Esophagus muscularis mucosa (tissue), 4 donors: ENCODE measurements at regions not wholly inside any gene's neighbourhood (a gene's known extent, or its start where the extent isn't known, plus 50 kb on each side); places are given as distances from the start of the nearest gene placed in this dataset.

ENCODE experiments used
- DNase-seq: peaks from one replicate; pipeline ENCODE4 v3.0.0-alpha.2; 2017; ENCODE audit errors: extremely low spot score
- H3K27ac ChIP-seq, 4 donors: fragments of 200-600 bp; sonication (generic); replicated peaks in 1 of 4; 1 replicate in 3 of 4; 2 replicates in 1 of 4; pipeline ENCODE4 v1.5.1; 2016 to 2019; ENCODE audit warnings: mild to moderate bottlenecking in 1 of 4
- H3K27me3 ChIP-seq, 4 donors: fragments of 200-600 bp; sonication (generic); one replicate each; pipeline versions ENCODE4 v1.5.1 to v1.6.0; 2016 to 2019
- H3K36me3 ChIP-seq, 4 donors: fragments of 200-600 bp; sonication (generic); one replicate each; pipeline ENCODE4 v1.5.1; 2016 to 2019
- H3K4me1 ChIP-seq, 4 donors: fragments of 200-600 bp; sonication (generic); one replicate each; pipeline ENCODE4 v1.5.1; 2016 to 2019
- H3K4me3 ChIP-seq, 4 donors: fragments of 200-600 bp; sonication (generic); 1 replicate in 2 of 4; 2 replicates in 2 of 4; pipeline ENCODE4 v1.5.1; 2016 to 2019; ENCODE audit warnings: mild to moderate bottlenecking in 4 of 4, moderate library complexity in 1 of 4
- H3K9me3 ChIP-seq, 4 donors: fragments of 200-600 bp; sonication (generic); 1 replicate in 3 of 4; 2 replicates in 1 of 4; pipeline ENCODE4 v1.5.1; 2016 to 2019
- EP300 ChIP-seq: sonication (generic); formaldehyde crosslinking; IDR thresholded peaks from one replicate; pipeline ENCODE4 v1.6.1; 2017; ENCODE audit warnings: antibody characterized with exemption
- POLR2A ChIP-seq: fragments of 450-650 bp; IDR thresholded peaks from one replicate; pipeline ENCODE4 v1.6.1; 2017; ENCODE audit warnings: antibody characterized with exemption, moderate library complexity, mild to moderate bottlenecking, low read depth
- POLR2AphosphoS5 ChIP-seq, 2 donors: sonication (generic); formaldehyde crosslinking; IDR thresholded peaks; one replicate each; pipeline ENCODE4 v1.6.1; 2017; ENCODE audit warnings: antibody characterized with exemption in 2 of 2
- WGBS: methylation state at CpG from one replicate; pipeline ENCODE4 v1.1.5; 2018; 5-methylcytosine and 5-hydroxymethylcytosine counted together
- intact Hi-C: fragments of 100-400 bp; cut with DNase I; formaldehyde crosslinking; loops from one replicate; pipeline ENCODE4 v1.15.1; 2023
- TF ChIP-seq, protein P1 (sequence below), 3 experiments: fragments of 200-600 bp in 2 of 3; fragments of 450-650 bp in 1 of 3; sonication (generic) in 2 of 3; IDR thresholded peaks; one replicate each; pipeline ENCODE4 v1.5.1; 2017 to 2019; ENCODE audit warnings: antibody characterized with exemption in 3 of 3, mild to moderate bottlenecking in 2 of 3, moderate library complexity in 1 of 3

DNA sequence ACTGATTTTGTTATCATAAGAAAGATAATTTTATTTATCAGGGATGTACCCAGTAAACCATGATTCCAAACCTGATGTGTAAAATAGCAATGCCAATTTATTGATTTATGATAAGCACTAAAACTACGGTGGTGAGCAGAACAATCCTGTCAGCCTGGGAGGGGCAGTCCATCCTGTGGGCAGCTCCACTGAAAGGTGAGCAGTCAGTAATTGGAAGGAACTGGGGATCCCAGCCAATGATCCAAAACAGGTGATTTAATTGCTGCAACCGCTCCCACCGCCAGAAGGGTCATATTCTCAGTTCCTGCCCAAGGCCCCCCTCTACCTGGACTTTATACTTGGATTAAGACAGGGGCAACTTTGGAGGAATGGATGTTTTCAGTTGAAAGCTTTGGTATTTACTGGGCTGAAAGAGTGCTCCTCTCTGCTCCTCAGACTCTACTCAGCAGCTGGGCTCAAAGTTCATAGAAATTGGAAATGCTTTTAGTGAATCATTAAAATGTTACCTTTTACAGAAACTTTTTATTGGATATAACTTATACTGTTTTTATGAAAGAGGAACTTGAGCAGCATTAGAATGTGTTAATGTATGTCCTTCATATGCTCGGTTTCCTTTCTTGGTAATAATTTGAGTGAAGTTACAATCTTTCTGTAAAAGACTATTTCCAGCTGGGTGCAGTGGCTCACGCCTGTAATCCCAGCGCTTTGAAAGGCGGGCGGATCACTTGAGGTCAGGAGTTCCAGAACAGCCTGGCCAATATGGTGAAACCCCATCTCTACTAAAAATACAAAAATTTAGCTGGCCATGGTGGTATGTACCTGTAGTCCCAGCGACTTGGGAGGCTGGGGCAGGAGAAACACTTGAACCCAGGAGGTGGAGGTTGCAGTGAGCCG is 198.6 kb upstream of the IL12A start:
- peaks cover 42 to 100% (median 97%) of the 10 kb centered on the region in 4 donors for H3K4me1 ChIP-seq
- no peaks in the 10 kb centered on the region for H3K27me3 ChIP-seq
- peak overlapping the region; percentile 85 to 90 (median 87) for H3K27ac ChIP-seq
- no peak overlapping the region for H3K4me3 ChIP-seq
- no peaks in the 10 kb centered on the region for H3K36me3 ChIP-seq
- DNase-seq = no peak
- intact Hi-C loops = no loop called here
- TF ChIP-seq EP300 (no peak), POLR2A (no peak), POLR2AphosphoS5 (IDR thresholded peaks at IDR 0.05) (no peak)
- TF ChIP-seq, protein P1, sequence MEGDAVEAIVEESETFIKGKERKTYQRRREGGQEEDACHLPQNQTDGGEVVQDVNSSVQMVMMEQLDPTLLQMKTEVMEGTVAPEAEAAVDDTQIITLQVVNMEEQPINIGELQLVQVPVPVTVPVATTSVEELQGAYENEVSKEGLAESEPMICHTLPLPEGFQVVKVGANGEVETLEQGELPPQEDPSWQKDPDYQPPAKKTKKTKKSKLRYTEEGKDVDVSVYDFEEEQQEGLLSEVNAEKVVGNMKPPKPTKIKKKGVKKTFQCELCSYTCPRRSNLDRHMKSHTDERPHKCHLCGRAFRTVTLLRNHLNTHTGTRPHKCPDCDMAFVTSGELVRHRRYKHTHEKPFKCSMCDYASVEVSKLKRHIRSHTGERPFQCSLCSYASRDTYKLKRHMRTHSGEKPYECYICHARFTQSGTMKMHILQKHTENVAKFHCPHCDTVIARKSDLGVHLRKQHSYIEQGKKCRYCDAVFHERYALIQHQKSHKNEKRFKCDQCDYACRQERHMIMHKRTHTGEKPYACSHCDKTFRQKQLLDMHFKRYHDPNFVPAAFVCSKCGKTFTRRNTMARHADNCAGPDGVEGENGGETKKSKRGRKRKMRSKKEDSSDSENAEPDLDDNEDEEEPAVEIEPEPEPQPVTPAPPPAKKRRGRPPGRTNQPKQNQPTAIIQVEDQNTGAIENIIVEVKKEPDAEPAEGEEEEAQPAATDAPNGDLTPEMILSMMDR (IDR thresholded peaks at IDR 0.05) = no peak
- no peaks in the 10 kb centered on the region for H3K9me3 ChIP-seq
- WGBS = 83% methylated on average over 10 of the region's 10 CpGs

DNA sequence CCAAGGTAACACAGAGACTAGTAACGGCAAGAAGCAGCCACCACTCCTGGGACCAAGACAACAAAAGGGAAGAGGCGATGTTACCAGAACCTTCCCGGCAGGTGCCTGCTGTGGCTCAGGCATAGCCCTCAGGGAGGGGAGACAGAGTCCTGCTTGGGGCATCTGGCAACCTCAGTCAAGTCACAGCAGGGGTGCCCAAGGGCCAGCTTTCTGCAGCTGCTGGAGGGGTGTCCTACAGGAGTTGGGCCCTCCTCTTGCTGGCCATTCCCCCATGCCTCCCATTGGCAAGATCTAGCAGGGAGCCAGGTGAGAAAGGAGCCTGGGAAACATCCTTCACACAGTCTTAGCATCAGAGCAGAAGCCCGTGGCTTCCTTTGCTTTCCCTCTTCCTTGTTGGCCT is 197.3 kb upstream of the IL12A start:
- H3K36me3 ChIP-seq = no peaks in the 10 kb centered on the region
- H3K4me1 ChIP-seq = peaks cover 49 to 100% (median 97%) of the 10 kb centered on the region in 4 donors
- intact Hi-C loops = no loop called here
- H3K4me3 ChIP-seq = no peak overlapping the region
- H3K27me3 ChIP-seq = no peaks in the 10 kb centered on the region
- WGBS = 80% methylated on average over 4 of the region's 4 CpGs
- no peaks in the 10 kb centered on the region for H3K9me3 ChIP-seq
- peak overlapping the region; percentile 85 to 90 (median 87) for H3K27ac ChIP-seq
- no peak for DNase-seq
- TF ChIP-seq POLR2A (no peak), POLR2AphosphoS5 (IDR thresholded peaks at IDR 0.05) (no peak), EP300 (no peak)
- TF ChIP-seq, protein P1 (IDR thresholded peaks at IDR 0.05) = no peak

DNA sequence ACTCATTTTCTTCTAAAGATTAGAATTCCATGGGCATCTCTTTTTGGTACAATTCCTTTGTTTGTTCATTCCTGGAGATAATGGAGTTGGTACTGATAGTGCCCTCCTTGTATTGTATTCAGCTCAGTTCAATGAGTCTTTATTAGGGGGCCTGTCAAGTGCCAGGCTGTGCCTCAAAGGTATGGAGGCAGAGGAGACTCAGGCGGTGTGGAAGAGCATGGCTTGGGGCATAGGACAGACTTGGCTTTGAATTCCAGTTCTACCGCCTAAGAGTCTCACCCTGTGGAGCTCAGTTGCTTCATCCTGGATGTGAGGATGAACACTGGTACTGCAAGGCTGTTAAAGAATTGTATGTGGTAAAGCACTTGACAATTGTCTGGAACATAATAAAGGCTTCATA is 196.6 kb upstream of the IL12A start:
- intact Hi-C loops = no loop called here
- Histone ChIP-seq H3K36me3 (no peaks in the 10 kb centered on the region), H3K4me1 (peaks cover 48 to 100% (median 98%) of the 10 kb centered on the region in 4 donors), H3K27me3 (no peaks in the 10 kb centered on the region), H3K4me3 (no peak overlapping the region), H3K27ac (peak overlapping the region; percentile 85 to 90 (median 87)), H3K9me3 (no peaks in the 10 kb centered on the region)
- WGBS = 96% methylated on average over 2 of the region's 2 CpGs
- DNase-seq = no peak
- TF ChIP-seq, protein P1 (IDR thresholded peaks at IDR 0.05) = peak in 1 of 3 experiments; percentile 6
- TF ChIP-seq POLR2A = no peak

DNA sequence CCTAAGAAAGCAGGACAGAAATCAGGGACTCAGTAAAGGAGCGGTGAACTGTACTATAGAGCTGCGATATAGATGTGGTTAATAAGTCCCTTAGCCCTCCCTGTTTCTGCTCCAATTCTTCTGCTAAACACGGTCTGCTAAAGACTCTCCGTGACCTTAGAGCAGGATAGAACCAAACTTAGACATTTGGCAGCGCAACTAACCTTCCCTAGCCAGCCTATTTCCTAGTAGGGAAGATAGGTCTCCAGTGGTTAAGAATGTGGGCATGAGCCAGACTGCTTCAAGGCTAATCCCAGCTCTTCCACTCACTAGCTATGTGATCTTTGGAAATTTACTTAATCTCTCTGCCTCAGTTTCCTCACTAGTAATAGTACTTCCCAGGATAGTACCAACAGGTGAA is 193.6 kb upstream of the IL12A start:
- peak; percentile 49 to 72 for TF ChIP-seq POLR2AphosphoS5 (IDR thresholded peaks at IDR 0.05)
- no peak for TF ChIP-seq EP300
- no peaks in the 10 kb centered on the region for H3K9me3 ChIP-seq
- WGBS = 38% methylated on average over 5 of the region's 5 CpGs
- intact Hi-C loops = no loop called here
- no peaks in the 10 kb centered on the region for H3K36me3 ChIP-seq
- DNase-seq = no peak
- peaks cover 60 to 100% (median 98%) of the 10 kb centered on the region in 4 donors for H3K4me1 ChIP-seq
- H3K4me3 ChIP-seq = no peak overlapping the region
- H3K27me3 ChIP-seq = no peaks in the 10 kb centered on the region
- peak overlapping the region; percentile 85 to 90 (median 87) for H3K27ac ChIP-seq

DNA sequence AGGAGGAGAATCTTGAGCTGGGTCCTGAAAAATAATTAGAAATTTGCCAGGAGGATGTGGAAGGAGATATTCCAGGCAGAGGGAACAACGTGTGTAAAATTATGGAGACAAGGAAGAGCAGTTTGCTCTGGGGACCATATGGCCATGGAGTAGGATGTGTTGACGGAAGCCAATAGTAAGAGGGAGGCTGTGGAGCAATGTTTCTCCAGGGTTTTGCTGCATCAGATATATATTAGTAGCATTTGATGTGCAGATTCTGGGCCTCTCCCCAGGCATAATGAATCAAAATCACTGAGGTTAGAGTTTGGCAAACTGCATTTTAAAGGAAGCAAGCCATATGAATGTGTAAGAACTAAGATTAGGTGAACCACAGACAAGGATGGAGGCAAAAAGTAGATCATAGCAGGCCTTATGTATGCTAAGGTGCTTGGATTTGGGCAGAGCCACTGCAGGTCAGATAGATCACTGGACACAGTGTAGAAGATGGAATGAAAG is 192.9 kb upstream of the IL12A start:
- intact Hi-C loops = no loop called here
- TF ChIP-seq POLR2A = no peak
- TF ChIP-seq, protein P1 (IDR thresholded peaks at IDR 0.05) = no peak
- TF ChIP-seq POLR2AphosphoS5 (IDR thresholded peaks at IDR 0.05) = no peak
- TF ChIP-seq EP300 = no peak
- Histone ChIP-seq H3K36me3 (no peaks in the 10 kb centered on the region), H3K4me3 (no peak overlapping the region), H3K27me3 (no peaks in the 10 kb centered on the region), H3K27ac (peak overlapping the region; percentile 85 to 90 (median 87)), H3K9me3 (no peaks in the 10 kb centered on the region), H3K4me1 (peaks cover 67 to 100% (median 98%) of the 10 kb centered on the region in 4 donors)
- 75% methylated on average over 2 of the region's 2 CpGs for WGBS
- DNase-seq = no peak
